ENCODE measurements at regions not wholly inside any gene's neighbourhood (a gene's known extent, or its start where the extent isn't known, plus 50 kb on each side); places are given as distances from the start of the nearest gene placed in this dataset.
"Not testable (repeated sequence)": the region's sequence is repeated elsewhere in the genome, so short reads cannot be mapped to it uniquely, and the experiment has no call there.

GRCh38 chr15:24786347-24786746, 110.8 kb downstream of the NPAP1 start:
- Histone ChIP-seq H3K79me2 (no peaks in the 10 kb centered on the region), H3K27ac (no peak overlapping the region), H3K4me2 (no peak overlapping the region), H3K9me2 (replicated peaks; ENCODE audit: insufficient read depth) (no peaks in the 10 kb centered on the region), H3K36me3 (replicated peaks; ENCODE audit: insufficient read depth, low read depth) (no peaks in the 10 kb centered on the region), H4K20me1 (ENCODE audit: insufficient read depth, poor library complexity, severe bottlenecking) (no peaks in the 10 kb centered on the region), H3K9me3 (ENCODE audit: low read depth) (no peaks in the 10 kb centered on the region), H3K4me3 (no peak overlapping the region), H3K27me3 (no peaks in the 10 kb centered on the region), H3K4me1 (ENCODE audit: insufficient read depth) (no peaks in the 10 kb centered on the region), H2AFZ (no peak overlapping the region)
- TF ChIP-seq CTCF (IDR thresholded peaks at IDR 0.05; ENCODE audit: poor library complexity) (no peak), EZH2phosphoT487 (IDR thresholded peaks at IDR 0.05; ENCODE audit: low read depth, severe bottlenecking, unreplicated experiment) (no peak), EZH2 (IDR thresholded peaks at IDR 0.05; ENCODE audit: borderline replicate concordance) (no peak)
- WGBS (ENCODE audit: low lambda C conversion rate, missing lambda C conversion rate): 67% methylated on average over 1 of the region's 1 CpG
- DNase-seq (ENCODE audit: low spot score): no peak

- H3K4me1 ChIP-seq (ENCODE audit: insufficient read depth); H3K9me3 ChIP-seq (ENCODE audit: low read depth); H4K20me1 ChIP-seq (ENCODE audit: insufficient read depth, poor library complexity, severe bottlenecking); DNase-seq (ENCODE audit: low spot score); H3K9me2 ChIP-seq (replicated peaks; ENCODE audit: insufficient read depth); H3K4me2 ChIP-seq; H3K79me2 ChIP-seq; H2AFZ ChIP-seq; H3K27me3 ChIP-seq; H3K36me3 ChIP-seq (replicated peaks; ENCODE audit: insufficient read depth, low read depth); H3K4me3 ChIP-seq; H3K27ac ChIP-seq: not testable (repeated sequence)
- 74% methylated on average over 6 of the region's 6 CpGs for WGBS (ENCODE audit: low lambda C conversion rate, missing lambda C conversion rate)
These were observed 127.0 kb downstream of the NPAP1 start for GRCh38 chr15:24802624-24803023.

GRCh38 chr15:24819680-24820079, 135.1 kb upstream of the SNRPN start:
- no peaks in the 10 kb centered on the region for H3K36me3 ChIP-seq (replicated peaks; ENCODE audit: insufficient read depth, low read depth)
- TF ChIP-seq CTCF (IDR thresholded peaks at IDR 0.05; ENCODE audit: poor library complexity) (no peak), EZH2 (IDR thresholded peaks at IDR 0.05; ENCODE audit: borderline replicate concordance) (no peak), EZH2phosphoT487 (IDR thresholded peaks at IDR 0.05; ENCODE audit: low read depth, severe bottlenecking, unreplicated experiment) (no peak)
- no peak overlapping the region for H3K27ac ChIP-seq
- no peaks in the 10 kb centered on the region for H3K9me2 ChIP-seq (replicated peaks; ENCODE audit: insufficient read depth)
- no peaks in the 10 kb centered on the region for H3K79me2 ChIP-seq
- H3K4me1 ChIP-seq (ENCODE audit: insufficient read depth): no peaks in the 10 kb centered on the region
- DNase-seq (ENCODE audit: low spot score): no peak
- peaks cover 1% of the 10 kb centered on the region for H3K9me3 ChIP-seq (ENCODE audit: low read depth)
- 88% methylated on average over 2 of the region's 2 CpGs for WGBS (ENCODE audit: low lambda C conversion rate, missing lambda C conversion rate)
- no peaks in the 10 kb centered on the region for H3K27me3 ChIP-seq
- no peak overlapping the region for H2AFZ ChIP-seq
- H4K20me1 ChIP-seq (ENCODE audit: insufficient read depth, poor library complexity, severe bottlenecking): no peaks in the 10 kb centered on the region
- H3K4me3 ChIP-seq: no peak overlapping the region
- H3K4me2 ChIP-seq: no peak overlapping the region

- peak; percentile 84 for DNase-seq (ENCODE audit: low spot score)
- TF ChIP-seq EZH2 (IDR thresholded peaks at IDR 0.05; ENCODE audit: borderline replicate concordance) (no peak), CTCF (IDR thresholded peaks at IDR 0.05; ENCODE audit: poor library complexity) (no peak), EZH2phosphoT487 (IDR thresholded peaks at IDR 0.05; ENCODE audit: low read depth, severe bottlenecking, unreplicated experiment) (no peak)
- H2AFZ ChIP-seq: peak overlapping the region; percentile 64
- 39% methylated on average over 11 of the region's 11 CpGs for WGBS (ENCODE audit: low lambda C conversion rate, missing lambda C conversion rate)
- H3K9me2 ChIP-seq (replicated peaks; ENCODE audit: insufficient read depth): no peaks in the 10 kb centered on the region
- no peak overlapping the region for H3K27ac ChIP-seq
- H3K36me3 ChIP-seq (replicated peaks; ENCODE audit: insufficient read depth, low read depth): no peaks in the 10 kb centered on the region
- H3K27me3 ChIP-seq: no peaks in the 10 kb centered on the region
- no peaks in the 10 kb centered on the region for H4K20me1 ChIP-seq (ENCODE audit: insufficient read depth, poor library complexity, severe bottlenecking)
- no peaks in the 10 kb centered on the region for H3K4me1 ChIP-seq (ENCODE audit: insufficient read depth)
- peak overlapping the region; percentile 69 for H3K4me2 ChIP-seq
- H3K4me3 ChIP-seq: peak overlapping the region; percentile 19
- no peaks in the 10 kb centered on the region for H3K79me2 ChIP-seq
- H3K9me3 ChIP-seq (ENCODE audit: low read depth): peaks cover 3% of the 10 kb centered on the region
These were observed 131.3 kb upstream of the SNRPN start for GRCh38 chr15:24823473-24823872.
